Fibroblast of the aortic adventitia (primary cell): ENCODE measurements at regions not wholly inside any gene's neighbourhood (a gene's known extent, or its start where the extent isn't known, plus 50 kb on each side); places are given as distances from the start of the nearest gene placed in this dataset.

Experiments used
- DNase-seq: peaks from one replicate; pipeline ENCODE4 v3.0.0-alpha.2; 2010; ENCODE audit warnings: low read depth
- H3K4me3 ChIP-seq: 2 replicates; pipeline ENCODE4 v1.5.1; 2011; ENCODE audit warnings: low read depth, mild to moderate bottlenecking, control low read depth, low read length, moderate library complexity
- CTCF ChIP-seq: IDR thresholded peaks from 2 replicates; pipeline ENCODE4 v1.5.1; 2011; ENCODE audit warnings: mild to moderate bottlenecking, low read length, control low read depth, inconsistent platforms; ENCODE audit not compliant: insufficient read depth

- DNase-seq: no peak
- TF ChIP-seq CTCF: no peak
- no peak overlapping the region for H3K4me3 ChIP-seq
Measured at GRCh38 chr5:7014611-7015010, 301.4 kb downstream of the TENT4A start.

- no peak for DNase-seq
- no peak for TF ChIP-seq CTCF
- no peak overlapping the region for H3K4me3 ChIP-seq
Measured at GRCh38 chr5:7015586-7016256, 302.5 kb downstream of the TENT4A start.

- H3K4me3 ChIP-seq: no peak overlapping the region
- DNase-seq: no peak
- TF ChIP-seq CTCF: no peak
Measured at GRCh38 chr5:7016999-7017747, 303.9 kb downstream of the TENT4A start.

- H3K4me3 ChIP-seq: no peak overlapping the region
- TF ChIP-seq CTCF: no peak
- DNase-seq: no peak
Measured at GRCh38 chr5:7018198-7018597, 305.0 kb downstream of the TENT4A start.

- H3K4me3 ChIP-seq: no peak overlapping the region
- no peak for TF ChIP-seq CTCF
- no peak for DNase-seq
Measured at GRCh38 chr5:7018601-7019000, 305.4 kb downstream of the TENT4A start.

- no peak for DNase-seq
- no peak for TF ChIP-seq CTCF
Measured at GRCh38 chr5:7036192-7036835, 323.1 kb downstream of the TENT4A start.

More at GRCh38 chr5:7036192-7036835, 323.1 kb downstream of the TENT4A start:
- H3K4me3 ChIP-seq: no peak overlapping the region
